Common myeloid progenitor, CD34-positive (primary cell): ENCODE measurements at regions not wholly inside any gene's neighbourhood (a gene's known extent, or its start where the extent isn't known, plus 50 kb on each side); places are given as distances from the start of the nearest gene placed in this dataset.

ENCODE experiments used
- CTCF ChIA-PET: fragments of 350-600 bp; sonication (Branson Sonifier 250); formaldehyde crosslinking; loops from one replicate; lab custom pipeline; 2021; ENCODE audit warnings: antibody characterized with exemption; lab: Charles Lee
- POLR2A ChIA-PET: fragments of 350-600 bp; sonication (Branson Sonifier 250); formaldehyde crosslinking; loops from one replicate; lab custom pipeline; 2021; ENCODE audit warnings: antibody characterized with exemption; lab: Charles Lee
- DNase-seq, 3 donors: peaks; one replicate each; pipeline versions ENCODE4 v3.0.0 to v3.0.0-alpha.2; 2013
- H3K27ac ChIP-seq, 2 experiments: 1 replicate in 1 of 2; 2 replicates in 1 of 2; pipeline ENCODE4 v1.7.0; 2013; ENCODE audit warnings: inconsistent platforms in 2 of 2, low read length in 2 of 2, mild to moderate bottlenecking in 2 of 2, low read depth in 1 of 2, moderate library complexity in 1 of 2; ENCODE audit not compliant: severe bottlenecking in 2 of 2, insufficient read depth in 1 of 2, poor library complexity in 1 of 2
- H3K27me3 ChIP-seq, 5 experiments: replicated peaks in 2 of 5; 1 replicate in 3 of 5; 2 replicates in 2 of 5; pipeline versions ENCODE4 v1.6.1 to v1.7.0; 2013; ENCODE audit warnings: low read length in 4 of 5, mild to moderate bottlenecking in 2 of 5, moderate library complexity in 2 of 5, inconsistent platforms in 1 of 5; ENCODE audit not compliant: insufficient read depth in 5 of 5, control insufficient read depth in 4 of 5
- H3K36me3 ChIP-seq, 4 experiments: 1 replicate in 2 of 4; 2 replicates in 2 of 4; pipeline versions ENCODE4 v1.6.1 to v1.7.0; 2013; ENCODE audit warnings: low read length in 3 of 4, control low read depth in 1 of 4, mild to moderate bottlenecking in 1 of 4; ENCODE audit not compliant: control insufficient read depth in 4 of 4, insufficient read depth in 4 of 4
- H3K4me1 ChIP-seq, 4 experiments: 1 replicate in 3 of 4; 2 replicates in 1 of 4; pipeline versions ENCODE4 v1.6.1 to v1.7.1; 2013; ENCODE audit warnings: low read length in 3 of 4, mild to moderate bottlenecking in 3 of 4, control low read depth in 1 of 4, inconsistent platforms in 1 of 4, moderate library complexity in 1 of 4; ENCODE audit not compliant: control insufficient read depth in 4 of 4, insufficient read depth in 4 of 4; ENCODE audit errors: control extremely low read depth in 1 of 4
- H3K4me3 ChIP-seq, 7 experiments: 1 replicate in 4 of 7; 2 replicates in 3 of 7; pipeline versions ENCODE4 v1.5.1 to v1.7.0; 2013; ENCODE audit warnings: mild to moderate bottlenecking in 7 of 7, low read length in 6 of 7, moderate library complexity in 6 of 7, inconsistent platforms in 2 of 7, low read depth in 2 of 7, control low read depth in 1 of 7; ENCODE audit not compliant: insufficient read depth in 4 of 7, control insufficient read depth in 1 of 7; ENCODE audit errors: extremely low read depth in 1 of 7
- H3K9me3 ChIP-seq, 5 experiments: 1 replicate in 4 of 5; 2 replicates in 1 of 5; pipeline versions ENCODE4 v1.6.1 to v1.7.1; 2013; ENCODE audit warnings: low read length in 4 of 5, mild to moderate bottlenecking in 2 of 5, inconsistent platforms in 1 of 5, low read depth in 1 of 5, moderate library complexity in 1 of 5; ENCODE audit not compliant: control insufficient read depth in 4 of 5, insufficient read depth in 2 of 5; ENCODE audit errors: control extremely low read depth in 1 of 5
- WGBS: methylation state at CpG from one replicate; pipeline ENCODE4 v1.1.5; 2013; ENCODE audit not compliant: insufficient coverage; 5-methylcytosine and 5-hydroxymethylcytosine counted together

GRCh38 chr12:90111791-90112580 lies 403.3 kb upstream of the ATP2B1 start:
- CTCF ChIA-PET: interaction anchor here (1.1 kb wide), 1 partner anchor 11 kb away, joined by 3 read pairs; no protein-coding TSS in a partner anchor

GRCh38 chr12:90106568-90106967 lies 397.9 kb upstream of the ATP2B1 start:
- H3K27ac ChIP-seq: no peak overlapping the region
- ChIA-PET POLR2A (no interaction called here), CTCF (interaction anchor here (0.9 to 1.3 kb wide), 3 partner anchors 11 to 563 kb away, joined by 3 to 5 read pairs (median 3); no protein-coding TSS in a partner anchor)
- H3K27me3 ChIP-seq: no peaks in the 10 kb centered on the region
- H3K4me3 ChIP-seq: no peak overlapping the region
- no peaks in the 10 kb centered on the region for H3K9me3 ChIP-seq
- no peaks in the 10 kb centered on the region for H3K36me3 ChIP-seq
- peaks cover 0 to 2% (median 0%) of the 10 kb centered on the region in 4 experiments for H3K4me1 ChIP-seq
- DNase-seq: no peak
- no CpG with 5 or more reads among the region's 3 CpGs for WGBS

More at GRCh38 chr12:90111791-90112580, 403.3 kb upstream of the ATP2B1 start:
- H3K4me1 ChIP-seq: no peaks in the 10 kb centered on the region
- DNase-seq: no peak
- no peaks in the 10 kb centered on the region for H3K36me3 ChIP-seq
- no peaks in the 10 kb centered on the region for H3K27me3 ChIP-seq
- no peak overlapping the region for H3K4me3 ChIP-seq
- POLR2A ChIA-PET: no interaction called here
- H3K27ac ChIP-seq: no peak overlapping the region
- WGBS: 97% methylated on average over 9 of the region's 10 CpGs
- H3K9me3 ChIP-seq: peaks cover 0 to 6% (median 0%) of the 10 kb centered on the region in 5 experiments

- peak overlapping the region in 1 of 7 experiments; percentile 45 for H3K4me3 ChIP-seq
- WGBS: 78% methylated on average over 2 of the region's 3 CpGs
- peak; percentile 58 to 75 (median 67) for DNase-seq
These were observed 394.5 kb upstream of the ATP2B1 start for GRCh38 chr12:90102957-90103652.

GRCh38 chr12:90100579-90100978 lies 391.9 kb upstream of the ATP2B1 start:
- no peak overlapping the region for H3K27ac ChIP-seq
- H3K9me3 ChIP-seq: no peaks in the 10 kb centered on the region
- no peaks in the 10 kb centered on the region for H3K27me3 ChIP-seq
- H3K4me3 ChIP-seq: no peak overlapping the region
- peaks cover 0 to 2% (median 0%) of the 10 kb centered on the region in 4 experiments for H3K4me1 ChIP-seq
- POLR2A ChIA-PET: no interaction called here
- CTCF ChIA-PET: interaction anchor here (0.6 to 1.4 kb wide), 5 partner anchors 12 to 1955 kb away, joined by 3 to 5 read pairs (median 3); no protein-coding TSS in a partner anchor
- H3K36me3 ChIP-seq: no peaks in the 10 kb centered on the region
- no peak for DNase-seq

More at GRCh38 chr12:90102957-90103652, 394.5 kb upstream of the ATP2B1 start:
- H3K36me3 ChIP-seq: no peaks in the 10 kb centered on the region
- no peaks in the 10 kb centered on the region for H3K9me3 ChIP-seq
- ChIA-PET POLR2A (no interaction called here), CTCF (interaction anchor here (0.8 to 3.4 kb wide), 6 partner anchors 18 to 559 kb away, joined by 3 to 20 read pairs (median 4); no protein-coding TSS in a partner anchor)
- H3K4me1 ChIP-seq: peaks cover 0 to 2% (median 0%) of the 10 kb centered on the region in 4 experiments
- no peaks in the 10 kb centered on the region for H3K27me3 ChIP-seq
- H3K27ac ChIP-seq: no peak overlapping the region

GRCh38 chr12:90099288-90099687 lies 390.6 kb upstream of the ATP2B1 start:
- ChIA-PET CTCF (interaction anchor here (1.0 to 1.1 kb wide), 2 partner anchors 551 to 556 kb away, joined by 3 read pairs; no protein-coding TSS in a partner anchor), POLR2A (no interaction called here)
- H3K36me3 ChIP-seq: no peaks in the 10 kb centered on the region
- H3K4me1 ChIP-seq: peaks cover 0 to 2% (median 0%) of the 10 kb centered on the region in 4 experiments
- H3K27me3 ChIP-seq: no peaks in the 10 kb centered on the region
- no peak for DNase-seq
- H3K9me3 ChIP-seq: no peaks in the 10 kb centered on the region
- WGBS: 100% methylated on average over 1 of the region's 1 CpG
- no peak overlapping the region for H3K27ac ChIP-seq
- H3K4me3 ChIP-seq: no peak overlapping the region

- POLR2A ChIA-PET: no interaction called here
- Histone ChIP-seq H3K4me1 (peaks cover 0 to 2% (median 0%) of the 10 kb centered on the region in 4 experiments), H3K4me3 (no peak overlapping the region), H3K27me3 (no peaks in the 10 kb centered on the region), H3K9me3 (no peaks in the 10 kb centered on the region), H3K36me3 (no peaks in the 10 kb centered on the region), H3K27ac (no peak overlapping the region)
- no CpG with 5 or more reads among the region's 2 CpGs for WGBS
- CTCF ChIA-PET: interaction anchor here (1.1 kb wide), 1 partner anchor 555 kb away, joined by 3 read pairs; no protein-coding TSS in a partner anchor
- peak in 1 of 3 donors; percentile 15 for DNase-seq
These were observed 389.6 kb upstream of the ATP2B1 start for GRCh38 chr12:90098132-90098779.
